ENCODE measurements at regions not wholly inside any gene's neighbourhood (a gene's known extent, or its start where the extent isn't known, plus 50 kb on each side); places are given as distances from the start of the nearest gene placed in this dataset.

- TF ChIP-seq CTCF (conservative IDR thresholded peaks at IDR 0.05 in 1 of 2, IDR thresholded peaks at IDR 0.05 in 1 of 2; ENCODE audit: extremely low read depth in 1 of 2, insufficient read depth in 1 of 2, low read depth in 1 of 2, low read length in 2 of 2) (no peak), EZH2 (IDR thresholded peaks at IDR 0.05; ENCODE audit: borderline replicate concordance, low read length) (no peak)
These were observed 166.2 kb upstream of the SPACA1 start for GRCh38 chr6:87881342-87881895.
